ENCODE measurements at regions not wholly inside any gene's neighbourhood (a gene's known extent, or its start where the extent isn't known, plus 50 kb on each side); places are given as distances from the start of the nearest gene placed in this dataset.

- no peak for ATAC-seq
- CTCF ChIA-PET: no interaction called here
- no peaks in the 10 kb centered on the region for H3K9me3 ChIP-seq
- no peak for FAIRE-seq
- no peaks in the 10 kb centered on the region for H3K4me1 ChIP-seq
- DNase-seq (ENCODE audit: low read depth in 1 of 2, low spot score in 1 of 2): no peak
- TF ChIP-seq KDM1A (IDR thresholded peaks at IDR 0.05; ENCODE audit: low read depth) (no peak), NR3C1 (IDR thresholded peaks at IDR 0.05) (no peak), PBX3 (IDR thresholded peaks at IDR 0.05) (no peak), MAZ (IDR thresholded peaks at IDR 0.05; ENCODE audit: borderline replicate concordance, low read depth, low read length) (no peak), ZNF302 (CRISPR knock-in tag; IDR thresholded peaks at IDR 0.05) (no peak), FOSL2 (IDR thresholded peaks at IDR 0.05) (no peak), FOSL2 (CRISPR knock-in tag; IDR thresholded peaks at IDR 0.05) (peak; percentile 20; the same call in 1 of the 2 replicates)
- H3K4me3 ChIP-seq: no peak overlapping the region
- 61% methylated on average over 2 of the region's 2 CpGs for whole genome bisulfite sequencing (ENCODE audit: missing lambda C conversion rate)
- POLR2A ChIA-PET: no interaction called here
- no peak overlapping the region for H3K4me2 ChIP-seq
- H3K27ac ChIP-seq: no peak overlapping the region
Observed at GRCh38 chr3:154496978-154497377, 67.0 kb upstream of the GPR149 start.

- Histone ChIP-seq H3K4me1 (no peaks in the 10 kb centered on the region), H3K9me3 (no peaks in the 10 kb centered on the region), H3K4me3 (no peak overlapping the region), H3K4me2 (no peak overlapping the region), H3K27ac (no peak overlapping the region)
- DNase-seq (ENCODE audit: low read depth in 1 of 2, low spot score in 1 of 2) (no peak), ATAC-seq (no peak), FAIRE-seq (no peak)
- ChIA-PET CTCF (no interaction called here), POLR2A (no interaction called here)
- 11% methylated on average over 2 of the region's 2 CpGs for WGBS (ENCODE audit: missing lambda C conversion rate)
- no peak for TF ChIP-seq RARB (CRISPR knock-in tag; IDR thresholded peaks at IDR 0.05)
- TF ChIP-seq E2F6 (IDR thresholded peaks at IDR 0.05; ENCODE audit: borderline replicate concordance, low read depth): no peak
- no peak for TF ChIP-seq RAD21 (conservative IDR thresholded peaks at IDR 0.05 in 1 of 2, IDR thresholded peaks at IDR 0.05 in 1 of 2)
- TF ChIP-seq RFX5 (IDR thresholded peaks at IDR 0.05): no peak
- TF ChIP-seq NR3C1 (IDR thresholded peaks at IDR 0.05): no peak
- no peak for TF ChIP-seq MYC (IDR thresholded peaks at IDR 0.05; ENCODE audit: borderline replicate concordance, low read length)
- TF ChIP-seq KDM1A (IDR thresholded peaks at IDR 0.05; ENCODE audit: low read depth): no peak
- no peak for TF ChIP-seq PHF8 (IDR thresholded peaks at IDR 0.05; ENCODE audit: borderline replicate concordance, low read depth)
- TF ChIP-seq JUNB (IDR thresholded peaks at IDR 0.05): no peak
- no peak for TF ChIP-seq NPAS2 (CRISPR knock-in tag; IDR thresholded peaks at IDR 0.05; ENCODE audit: borderline replicate concordance)
- no peak for TF ChIP-seq SREBF2 (IDR thresholded peaks at IDR 0.05)
- TF ChIP-seq RNF2 (IDR thresholded peaks at IDR 0.05; ENCODE audit: borderline replicate concordance, low read depth): no peak
- no peak for TF ChIP-seq ZNF302 (CRISPR knock-in tag; IDR thresholded peaks at IDR 0.05)
- no peak for TF ChIP-seq HES2 (IDR thresholded peaks at IDR 0.05)
- TF ChIP-seq CBX2 (IDR thresholded peaks at IDR 0.05; ENCODE audit: borderline replicate concordance, low read depth): no peak
- TF ChIP-seq POLR2AphosphoS2 (conservative IDR thresholded peaks at IDR 0.05; ENCODE audit: low read length): no peak
- TF ChIP-seq MAZ (IDR thresholded peaks at IDR 0.05; ENCODE audit: borderline replicate concordance, low read depth, low read length): no peak
- TF ChIP-seq CHD4 (IDR thresholded peaks at IDR 0.05; ENCODE audit: borderline replicate concordance): no peak
Observed at GRCh38 chr3:154496540-154496939, 66.5 kb upstream of the GPR149 start.

- POLR2A ChIA-PET: no interaction called here
- CTCF ChIA-PET: interaction anchor here (0.6 kb wide), 1 partner anchor 83 kb away, joined by 3 read pairs; no protein-coding TSS in a partner anchor
- H3K4me1 ChIP-seq: no peaks in the 10 kb centered on the region
- no peak overlapping the region for H3K4me3 ChIP-seq
- no peak for ATAC-seq
- WGBS (ENCODE audit: missing lambda C conversion rate): 25% methylated on average over 3 of the region's 9 CpGs
- H3K27ac ChIP-seq: no peak overlapping the region
- no peak for TF ChIP-seq HDAC2 (IDR thresholded peaks at IDR 0.05)
- DNase-seq (ENCODE audit: low read depth in 1 of 2, low spot score in 1 of 2): no peak
- no peak overlapping the region for H3K4me2 ChIP-seq
- no peak for FAIRE-seq
- no peaks in the 10 kb centered on the region for H3K9me3 ChIP-seq
Observed at GRCh38 chr3:154486949-154487348, 57.0 kb upstream of the GPR149 start.

All from A549 (cell line).